Right cardiac atrium (tissue), 5 donors: ENCODE measurements at regions not wholly inside any gene's neighbourhood (a gene's known extent, or its start where the extent isn't known, plus 50 kb on each side); places are given as distances from the start of the nearest gene placed in this dataset.
"Not testable (repeated sequence)": the region's sequence is repeated elsewhere in the genome, so short reads cannot be mapped to it uniquely, and the experiment has no call there.

Experiments
- ATAC-seq, 2 donors: fragments of 200-7000 bp; cut with Tn5 transposase; one replicate each; pipeline versions ENCODE4 v1.8.0 to v1.9.1; 2020; ENCODE audit warnings: moderate library complexity in 2 of 2, mild to moderate bottlenecking in 1 of 2
- DNase-seq, 3 donors: peaks; one replicate each; pipeline ENCODE4 v3.0.0-alpha.2; 2020
- H3K27ac ChIP-seq: one replicate; pipeline ENCODE4 v1.5.1; 2013; ENCODE audit warnings: mild to moderate bottlenecking, low read length, control low read depth, moderate library complexity
- H3K27me3 ChIP-seq: one replicate; pipeline ENCODE4 v1.6.1; 2013; ENCODE audit not compliant: control insufficient read depth, insufficient read depth
- H3K4me1 ChIP-seq: one replicate; pipeline ENCODE4 v1.6.1; 2013; ENCODE audit warnings: low read length; ENCODE audit not compliant: control insufficient read depth, insufficient read depth
- H3K4me3 ChIP-seq: one replicate; pipeline ENCODE4 v1.5.1; 2013; ENCODE audit warnings: low read length, control low read depth
- H3K9me3 ChIP-seq: one replicate; pipeline ENCODE4 v1.6.1; 2013; ENCODE audit warnings: low read length; ENCODE audit not compliant: control insufficient read depth
- WGBS: extraction: QIAGEN DNeasy Blood & Tissue Kit; methylation state at CpG from one replicate; pipeline ENCODE4 v1.1.7; 2013; 5-methylcytosine and 5-hydroxymethylcytosine counted together
- intact Hi-C, 4 donors: fragments of 100-400 bp; cut with DNase I; formaldehyde crosslinking; loops; one replicate each; pipeline versions ENCODE4 v1.11.0 to v1.14.0; 2022 to 2023
- donor health status: healthy with polysubstance abuse.
- donor health status: DM: no; HTN: yes; CAD: no.
- donor health status: DM: no; HTN: no; CAD: no.
- donor health status: DM: no; HTN: yes; CAD: no; lungs with severe emphysema.
- donor health status: DM: yes; HTN: yes; CAD: no.

DNA sequence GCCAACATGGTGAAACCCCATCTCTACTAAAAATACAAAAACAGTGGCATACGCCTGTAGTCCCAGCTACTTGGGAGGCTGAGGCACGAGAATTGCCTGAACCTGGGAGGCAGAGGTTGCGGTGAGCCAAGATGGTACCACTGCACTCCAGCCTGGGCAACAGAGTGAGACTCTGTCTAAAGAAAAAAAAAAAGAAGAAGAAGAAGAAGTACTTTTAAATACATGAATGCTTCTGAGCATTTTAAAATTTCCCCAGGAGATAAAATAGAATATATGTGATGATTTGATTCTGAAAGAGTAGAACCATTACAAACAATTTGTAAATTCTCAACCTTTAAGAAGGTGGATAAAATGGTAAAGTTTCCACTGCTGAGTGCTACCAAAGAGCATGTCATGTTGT lies 97.2 kb downstream of the PLEKHG1 start:
- H3K9me3 ChIP-seq, H3K27me3 ChIP-seq, ATAC-seq, H3K27ac ChIP-seq, DNase-seq, H3K4me3 ChIP-seq, H3K4me1 ChIP-seq, intact Hi-C loops: not testable (repeated sequence)
- 95% methylated on average over 3 of the region's 3 CpGs for WGBS

DNA sequence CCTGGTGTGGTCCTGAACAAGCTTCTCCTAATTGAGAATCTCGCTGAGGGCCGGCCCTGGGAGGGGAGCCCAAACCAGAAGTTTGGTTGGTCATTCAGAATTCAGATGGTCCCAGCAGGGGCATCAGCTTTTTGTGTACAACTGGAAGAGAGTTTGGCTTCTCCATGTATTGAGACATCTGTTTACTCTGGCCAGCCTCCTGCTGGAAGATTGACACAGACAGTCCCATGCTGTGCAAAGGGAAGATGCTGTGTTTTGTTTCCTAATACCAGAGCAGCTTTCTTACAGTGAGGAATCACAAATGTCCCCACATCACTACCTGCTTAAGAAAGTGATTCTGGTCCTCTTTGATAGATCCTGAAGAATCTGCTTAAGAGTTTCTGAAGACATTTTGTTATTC lies 97.8 kb downstream of the PLEKHG1 start:
- peak in 2 of 3 donors; percentile 27 to 56 for DNase-seq
- Histone ChIP-seq H3K27me3 (no peaks in the 10 kb centered on the region), H3K4me3 (no peak overlapping the region), H3K27ac (no peak overlapping the region), H3K4me1 (no peaks in the 10 kb centered on the region), H3K9me3 (no peaks in the 10 kb centered on the region)
- ATAC-seq = peak; percentile 68 to 72
- intact Hi-C loops = no loop called here
- 64% methylated on average over 2 of the region's 2 CpGs for WGBS

DNA sequence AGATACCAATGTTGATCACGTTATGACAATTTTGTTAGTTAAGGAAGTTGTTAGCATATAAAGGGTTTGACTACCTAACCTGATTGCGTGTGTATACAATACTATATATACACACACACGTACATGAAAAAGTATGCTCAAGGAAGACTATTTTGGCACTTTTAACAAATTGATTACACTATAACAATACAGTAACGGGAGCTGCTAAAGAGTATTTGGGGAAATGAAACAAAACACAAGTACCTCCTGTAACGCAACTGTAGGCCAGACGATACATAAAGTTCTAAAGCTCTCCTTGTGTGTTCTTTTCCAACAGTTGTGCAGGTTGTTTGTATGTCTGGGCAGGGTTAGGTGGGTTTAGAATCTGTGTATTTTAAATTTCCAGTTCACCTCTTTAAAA lies 98.7 kb downstream of the PLEKHG1 start:
- ATAC-seq = no peak
- intact Hi-C loops = no loop called here
- no peaks in the 10 kb centered on the region for H3K4me1 ChIP-seq

DNA sequence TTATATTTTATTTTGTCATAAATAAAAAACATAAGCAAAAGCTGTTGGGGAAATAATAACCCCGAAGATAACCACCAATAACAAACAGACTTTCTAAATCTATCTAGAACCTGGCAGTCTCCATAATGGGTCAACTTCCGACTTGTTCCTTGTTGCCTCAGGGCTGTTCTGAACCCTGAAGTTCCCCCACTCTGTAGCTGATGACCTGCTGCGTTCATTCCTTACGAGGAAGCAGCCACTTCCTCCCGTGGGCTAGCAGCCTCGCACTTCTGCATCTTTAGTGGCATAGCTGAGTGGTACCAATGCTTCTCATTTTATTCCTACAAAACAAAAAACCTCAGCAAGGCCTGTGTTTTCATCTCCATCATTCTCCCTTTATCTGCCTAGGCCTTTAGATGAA lies 103.0 kb downstream of the PLEKHG1 start:
- Histone ChIP-seq H3K27me3 (no peaks in the 10 kb centered on the region), H3K9me3 (no peaks in the 10 kb centered on the region), H3K4me1 (no peaks in the 10 kb centered on the region), H3K4me3 (no peak overlapping the region), H3K27ac (no peak overlapping the region)
- DNase-seq = no peak
- intact Hi-C loops = no loop called here
- 57% methylated on average over 6 of the region's 6 CpGs for WGBS
- peak in 1 of 2 donors; percentile 55 for ATAC-seq

More for the DNA sequence above, 98.7 kb downstream of the PLEKHG1 start:
- H3K27ac ChIP-seq = no peak overlapping the region
- no peak for DNase-seq
- H3K4me3 ChIP-seq = no peak overlapping the region
- 86% methylated on average over 6 of the region's 6 CpGs for WGBS
- H3K27me3 ChIP-seq = no peaks in the 10 kb centered on the region
- H3K9me3 ChIP-seq = no peaks in the 10 kb centered on the region

DNA sequence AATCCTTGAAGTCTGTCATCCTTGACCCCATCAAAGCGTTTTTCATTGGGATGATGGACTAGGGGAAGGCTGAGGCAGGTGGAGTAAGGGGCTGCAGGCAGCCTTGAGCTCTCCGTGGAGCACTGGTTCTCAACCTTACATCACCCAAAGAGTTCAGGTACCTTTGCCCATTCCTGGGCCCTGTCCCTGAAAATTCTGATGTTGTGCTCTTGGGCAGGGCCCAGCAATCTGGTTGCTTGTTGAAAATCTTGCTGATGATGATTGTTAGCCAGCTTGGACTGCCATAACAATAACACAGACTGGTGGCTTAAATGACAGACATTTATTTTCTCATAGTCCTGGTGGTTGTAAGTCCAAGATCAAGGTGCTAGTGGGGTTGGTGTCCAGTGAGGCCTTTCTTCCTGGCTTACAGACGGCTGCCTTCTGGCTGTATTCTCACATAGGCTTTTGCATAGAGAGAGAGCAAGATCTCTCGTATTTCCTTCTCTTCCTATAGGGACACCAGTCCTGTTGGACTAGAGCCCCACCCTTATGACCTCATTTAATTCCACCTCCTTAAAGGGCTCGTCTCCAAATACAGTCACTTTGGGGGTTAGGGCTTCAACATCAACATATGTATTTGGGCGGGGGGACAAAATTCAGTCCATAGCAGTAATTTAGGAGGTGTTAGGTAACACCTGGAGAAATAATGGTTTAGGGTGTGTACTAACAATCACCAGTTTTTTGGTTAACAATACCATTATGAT lies 104.9 kb downstream of the PLEKHG1 start:
- WGBS = 87% methylated on average over 6 of the region's 6 CpGs
- Histone ChIP-seq H3K4me1 (peaks cover 2% of the 10 kb centered on the region), H3K9me3 (no peaks in the 10 kb centered on the region), H3K4me3 (no peak overlapping the region), H3K27me3 (no peaks in the 10 kb centered on the region), H3K27ac (no peak overlapping the region)
- intact Hi-C loops = no loop called here
- ATAC-seq (no peak), DNase-seq (no peak)

DNA sequence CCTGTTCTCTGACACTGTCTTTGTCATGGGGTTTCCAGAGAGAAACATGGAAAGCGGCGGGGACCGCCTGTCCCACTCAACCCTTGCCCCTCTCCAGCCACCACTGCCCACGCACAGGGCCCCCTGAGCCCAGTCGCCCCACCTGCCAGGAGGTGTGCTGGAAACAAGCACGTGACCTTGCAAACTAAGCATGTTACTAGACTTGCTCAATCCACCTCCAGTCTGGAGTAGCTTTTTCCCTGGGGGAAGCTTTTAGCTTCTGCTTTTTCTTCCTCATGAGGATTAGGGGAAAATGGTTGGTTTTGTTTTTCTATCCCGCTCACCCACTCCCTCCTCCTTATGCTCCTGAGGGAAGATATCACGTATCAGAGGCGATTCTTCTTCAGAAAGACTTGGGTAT lies 105.7 kb downstream of the PLEKHG1 start:
- Histone ChIP-seq H3K4me3 (no peak overlapping the region), H3K27ac (no peak overlapping the region), H3K27me3 (no peaks in the 10 kb centered on the region), H3K4me1 (peaks cover 2% of the 10 kb centered on the region), H3K9me3 (no peaks in the 10 kb centered on the region)
- ATAC-seq = no peak
- intact Hi-C loops = no loop called here
- WGBS = 91% methylated on average over 9 of the region's 9 CpGs
- DNase-seq = no peak

DNA sequence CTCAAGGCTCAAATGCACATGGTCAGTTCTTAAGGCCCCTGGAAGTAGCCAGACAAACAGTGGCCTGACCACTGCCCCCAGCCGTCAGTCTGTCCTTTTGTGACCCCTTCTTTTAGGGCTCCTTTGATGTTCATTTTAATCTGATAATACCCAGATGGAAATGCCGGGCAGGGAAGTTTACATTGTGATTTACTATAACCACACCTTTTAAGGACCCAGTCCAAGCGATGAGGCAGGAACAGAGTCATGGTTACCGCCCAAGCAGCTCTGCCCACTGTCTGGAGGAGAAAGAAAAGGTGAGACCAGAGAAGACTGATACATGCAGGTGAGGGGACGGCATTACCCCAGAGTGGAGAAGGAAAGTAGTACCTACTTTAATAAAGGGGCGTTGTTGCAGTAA lies 110.6 kb downstream of the PLEKHG1 start:
- peaks cover 4% of the 10 kb centered on the region for H3K4me1 ChIP-seq
- H3K27ac ChIP-seq = no peak overlapping the region
- H3K9me3 ChIP-seq = no peaks in the 10 kb centered on the region
- ATAC-seq (no peak), DNase-seq (no peak)
- WGBS = 85% methylated on average over 6 of the region's 6 CpGs
- no peaks in the 10 kb centered on the region for H3K27me3 ChIP-seq
- no peak overlapping the region for H3K4me3 ChIP-seq
- intact Hi-C loops = no loop called here

DNA sequence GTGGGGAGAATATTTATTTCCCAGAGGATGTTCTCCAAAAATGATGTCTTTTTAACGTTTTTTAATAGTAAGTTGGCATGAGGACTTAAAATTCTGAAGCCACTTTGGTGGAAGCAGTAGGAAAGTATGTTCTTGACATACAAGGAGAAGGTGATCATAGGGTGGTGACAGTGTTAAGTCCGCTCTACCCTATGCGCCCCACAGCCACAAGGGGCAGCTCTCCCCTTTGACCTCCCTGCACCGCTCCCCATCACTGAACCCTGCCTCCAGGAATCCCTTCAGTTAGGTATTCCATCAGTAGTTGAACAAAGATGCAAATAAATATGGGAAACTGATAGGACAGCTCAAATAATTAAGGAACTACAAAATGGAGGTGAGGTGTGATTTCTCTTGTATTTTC lies 111.4 kb downstream of the PLEKHG1 start:
- intact Hi-C loops = no loop called here
- ATAC-seq = no peak
- no peak overlapping the region for H3K4me3 ChIP-seq
- DNase-seq = no peak
- H3K27me3 ChIP-seq = no peaks in the 10 kb centered on the region
- H3K27ac ChIP-seq = no peak overlapping the region
- no peaks in the 10 kb centered on the region for H3K9me3 ChIP-seq
- WGBS = 85% methylated on average over 4 of the region's 4 CpGs
- H3K4me1 ChIP-seq = peaks cover 4% of the 10 kb centered on the region

DNA sequence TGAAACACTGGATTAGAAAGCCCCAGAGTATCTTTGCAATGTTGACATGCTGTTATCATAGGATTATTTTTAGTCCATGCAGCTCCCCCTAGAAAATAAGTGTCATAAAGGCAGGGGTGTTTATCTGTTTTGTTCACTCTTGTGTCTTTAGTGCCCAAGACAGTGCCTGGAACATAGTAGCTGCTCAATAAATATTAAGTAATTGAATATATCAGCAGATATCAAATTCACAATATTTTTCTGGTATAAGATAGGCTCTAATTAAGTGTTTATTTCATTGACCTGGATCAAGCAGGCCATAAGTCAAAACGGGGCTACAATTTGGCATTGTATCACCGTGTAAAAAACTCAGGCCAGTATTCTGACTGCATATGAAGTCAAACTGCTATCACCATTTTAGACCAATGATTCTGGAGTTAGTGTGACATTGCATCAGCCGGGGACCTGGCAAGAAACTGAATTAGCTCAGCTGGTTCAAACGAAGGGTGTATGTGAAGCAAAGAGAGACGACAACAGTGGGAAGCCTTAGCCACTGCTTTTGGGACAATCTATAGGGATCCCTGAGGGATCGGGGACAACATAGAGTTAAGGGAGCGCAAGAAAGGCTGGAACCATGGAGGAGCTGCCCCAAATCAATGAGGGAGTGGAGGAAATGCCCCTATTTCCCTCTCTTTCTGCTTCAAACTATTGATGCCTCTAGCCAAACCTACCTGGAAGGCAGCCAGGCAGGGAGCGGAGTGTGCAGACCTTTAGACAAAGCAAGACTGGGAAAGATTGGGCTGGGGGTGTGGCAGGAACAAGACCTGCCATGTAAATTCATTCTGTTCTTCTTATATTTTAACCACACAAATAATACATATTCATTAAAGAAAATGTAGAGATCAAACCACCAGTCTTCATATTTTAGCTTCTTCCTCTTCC lies 112.2 kb downstream of the PLEKHG1 start:
- DNase-seq = peak; percentile 72 to 81 (median 73)
- no peaks in the 10 kb centered on the region for H3K9me3 ChIP-seq
- peak overlapping the region; percentile 26 for H3K27ac ChIP-seq
- H3K4me1 ChIP-seq = peaks cover 4% of the 10 kb centered on the region
- intact Hi-C loops = no loop called here
- peak; percentile 62 to 73 for ATAC-seq
- no peaks in the 10 kb centered on the region for H3K27me3 ChIP-seq
- H3K4me3 ChIP-seq = no peak overlapping the region
- 66% methylated on average over 8 of the region's 8 CpGs for WGBS

DNA sequence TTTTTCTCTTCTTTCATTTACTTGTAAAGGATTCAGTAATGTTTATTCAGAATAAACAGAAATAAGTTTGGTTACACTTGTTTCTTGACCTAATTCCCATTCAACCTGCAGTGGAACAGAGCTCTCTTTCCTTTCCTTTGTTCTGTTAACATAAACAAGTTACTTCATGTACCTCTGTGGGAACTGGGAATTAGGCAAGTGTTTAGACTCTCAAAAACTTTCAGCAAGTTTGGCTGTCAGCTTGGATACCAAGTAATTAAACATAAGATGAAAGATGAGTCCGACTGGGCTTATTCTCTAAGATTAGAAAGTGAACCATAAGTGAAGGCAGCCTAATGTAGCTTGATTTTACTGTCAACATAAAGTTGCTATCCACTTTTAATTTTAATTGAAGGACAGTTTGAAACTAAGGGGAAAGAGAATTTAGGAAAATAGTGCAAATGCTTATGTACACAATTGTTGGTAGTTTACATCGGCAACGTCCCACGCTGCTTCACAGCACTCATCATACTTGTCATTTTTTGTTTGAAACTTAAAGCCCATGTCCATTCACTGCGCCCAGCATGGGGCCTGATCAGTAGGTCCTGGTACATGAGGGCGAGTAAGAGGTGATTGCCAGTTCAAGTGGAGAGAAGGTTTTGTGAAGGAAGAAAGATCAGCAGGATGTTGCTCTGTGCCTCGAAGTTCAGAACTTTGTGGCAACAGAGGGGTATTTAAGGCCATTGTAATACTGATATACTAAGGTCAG lies 113.0 kb downstream of the PLEKHG1 start:
- intact Hi-C loops = no loop called here
- Histone ChIP-seq H3K4me1 (peaks cover 4% of the 10 kb centered on the region), H3K9me3 (no peaks in the 10 kb centered on the region), H3K27ac (no peak overlapping the region), H3K4me3 (no peak overlapping the region), H3K27me3 (no peaks in the 10 kb centered on the region)
- WGBS = 85% methylated on average over 7 of the region's 7 CpGs
- peak in 1 of 2 donors; percentile 8 for ATAC-seq
- DNase-seq = no peak

DNA sequence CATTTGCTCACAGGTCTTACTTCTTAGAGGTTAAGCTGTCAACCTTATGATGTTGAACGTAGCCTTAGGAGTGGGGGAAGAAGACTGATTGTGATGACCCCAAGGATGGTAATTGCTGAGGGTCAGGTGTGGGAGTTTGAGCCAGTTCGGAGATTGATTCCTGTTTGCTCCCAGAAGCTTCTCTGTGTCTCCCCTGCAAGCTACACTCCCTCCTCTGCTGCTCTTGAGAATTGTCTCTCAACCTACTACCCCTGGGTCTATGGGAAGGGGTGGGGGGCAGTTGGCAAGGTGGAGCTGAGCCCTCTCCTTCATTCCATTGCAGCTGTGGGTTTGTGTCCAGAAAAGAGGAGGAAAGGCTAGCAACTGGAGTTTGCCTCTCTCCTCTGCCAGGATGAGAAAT lies 113.8 kb downstream of the PLEKHG1 start:
- peaks cover 2% of the 10 kb centered on the region for H3K4me1 ChIP-seq
- no peak for DNase-seq
- no peaks in the 10 kb centered on the region for H3K9me3 ChIP-seq
- WGBS = 79% methylated on average over 2 of the region's 2 CpGs
- H3K27ac ChIP-seq = no peak overlapping the region
- ATAC-seq = no peak
- H3K27me3 ChIP-seq = no peaks in the 10 kb centered on the region
- intact Hi-C loops = no loop called here
- no peak overlapping the region for H3K4me3 ChIP-seq
